ENCODE measurements at regions not wholly inside any gene's neighbourhood (a gene's known extent, or its start where the extent isn't known, plus 50 kb on each side); places are given as distances from the start of the nearest gene placed in this dataset.

DNA sequence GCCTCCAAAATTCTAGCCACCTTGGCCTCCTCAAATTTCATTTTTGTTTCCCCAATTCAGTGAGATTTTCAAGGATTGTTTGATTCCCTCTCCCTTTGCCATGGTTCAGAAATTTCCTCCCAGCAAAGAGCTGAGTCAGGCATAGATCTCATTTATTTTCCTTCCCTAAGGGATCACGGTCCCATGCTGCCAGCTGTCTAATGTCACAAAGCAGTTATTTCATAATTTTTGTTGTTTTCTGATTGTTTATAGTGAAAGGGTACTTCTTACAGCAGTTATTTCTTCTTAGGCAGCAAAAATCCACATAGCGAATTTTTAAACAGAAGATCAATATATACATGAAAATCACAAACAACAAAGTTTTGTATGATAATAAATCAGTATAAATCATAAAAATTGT lies 470.5 kb upstream of the MAGEB18 start:
- TF ChIP-seq, protein P1, sequence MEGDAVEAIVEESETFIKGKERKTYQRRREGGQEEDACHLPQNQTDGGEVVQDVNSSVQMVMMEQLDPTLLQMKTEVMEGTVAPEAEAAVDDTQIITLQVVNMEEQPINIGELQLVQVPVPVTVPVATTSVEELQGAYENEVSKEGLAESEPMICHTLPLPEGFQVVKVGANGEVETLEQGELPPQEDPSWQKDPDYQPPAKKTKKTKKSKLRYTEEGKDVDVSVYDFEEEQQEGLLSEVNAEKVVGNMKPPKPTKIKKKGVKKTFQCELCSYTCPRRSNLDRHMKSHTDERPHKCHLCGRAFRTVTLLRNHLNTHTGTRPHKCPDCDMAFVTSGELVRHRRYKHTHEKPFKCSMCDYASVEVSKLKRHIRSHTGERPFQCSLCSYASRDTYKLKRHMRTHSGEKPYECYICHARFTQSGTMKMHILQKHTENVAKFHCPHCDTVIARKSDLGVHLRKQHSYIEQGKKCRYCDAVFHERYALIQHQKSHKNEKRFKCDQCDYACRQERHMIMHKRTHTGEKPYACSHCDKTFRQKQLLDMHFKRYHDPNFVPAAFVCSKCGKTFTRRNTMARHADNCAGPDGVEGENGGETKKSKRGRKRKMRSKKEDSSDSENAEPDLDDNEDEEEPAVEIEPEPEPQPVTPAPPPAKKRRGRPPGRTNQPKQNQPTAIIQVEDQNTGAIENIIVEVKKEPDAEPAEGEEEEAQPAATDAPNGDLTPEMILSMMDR (IDR thresholded peaks at IDR 0.05 in 2 of 3, conservative IDR thresholded peaks at IDR 0.05 in 1 of 3; ENCODE audit: control insufficient read depth in 2 of 3, extremely low read depth in 1 of 3, insufficient read depth in 1 of 3, low read depth in 3 of 3, low read length in 3 of 3) = no peak
- TF ChIP-seq SMC3 (IDR thresholded peaks at IDR 0.05; ENCODE audit: borderline replicate concordance, low read length) = no peak
- TF ChIP-seq TARDBP (IDR thresholded peaks at IDR 0.05; ENCODE audit: borderline replicate concordance) = no peak
